Astrocyte (in vitro differentiated cells and primary cell): ENCODE measurements at regions not wholly inside any gene's neighbourhood (a gene's known extent, or its start where the extent isn't known, plus 50 kb on each side); places are given as distances from the start of the nearest gene placed in this dataset.
A peak's percentile ranks its signal among the peaks of the same experiment; 100 is the strongest.

Source experiments
- DNase-seq: peaks from one replicate; pipeline ENCODE4 v3.0.0-alpha.2; 2010; ENCODE audit warnings: low read depth
- FAIRE-seq: peaks from 2 replicates; lab custom pipeline; 2011; peaks lifted over from hg19 to GRCh38; lab: Jason Lieb, UNC
- H2AFZ ChIP-seq: 2 replicates; pipeline ENCODE4 v1.6.0; 2012; ENCODE audit warnings: low read depth, low read length, inconsistent platforms
- H3K27ac ChIP-seq: 2 replicates; pipeline ENCODE4 v1.5.1; 2011; ENCODE audit warnings: low read depth, low read length, inconsistent platforms
- H3K27me3 ChIP-seq: 2 replicates; pipeline ENCODE4 v1.6.0; 2011; ENCODE audit warnings: low read length, inconsistent platforms; ENCODE audit not compliant: insufficient read depth
- H3K36me3 ChIP-seq: 2 replicates; pipeline ENCODE4 v1.5.1; 2011; ENCODE audit warnings: low read length, inconsistent platforms; ENCODE audit not compliant: insufficient read depth
- H3K4me1 ChIP-seq: 2 replicates; pipeline ENCODE4 v1.5.1; 2011; ENCODE audit warnings: low read length, inconsistent platforms; ENCODE audit not compliant: insufficient read depth
- H3K4me2 ChIP-seq: 2 replicates; pipeline ENCODE4 v1.6.0; 2012; ENCODE audit warnings: low read length, inconsistent platforms
- H3K4me3 ChIP-seq: 2 replicates; pipeline ENCODE4 v1.5.1; 2011; ENCODE audit warnings: low read depth, mild to moderate bottlenecking, low read length, inconsistent platforms; ENCODE audit not compliant: insufficient read depth
- H3K79me2 ChIP-seq: 2 replicates; pipeline ENCODE4 v1.6.0; 2012; ENCODE audit warnings: mild to moderate bottlenecking, low read length, inconsistent platforms; ENCODE audit not compliant: insufficient read depth
- H3K9ac ChIP-seq: 2 replicates; pipeline ENCODE4 v1.6.0; 2012; ENCODE audit warnings: mild to moderate bottlenecking, low read length, inconsistent platforms
- H3K9me3 ChIP-seq: 2 replicates; pipeline ENCODE4 v1.5.1; 2012; ENCODE audit warnings: low read depth, mild to moderate bottlenecking, low read length, inconsistent platforms; ENCODE audit not compliant: insufficient read depth
- H4K20me1 ChIP-seq: 2 replicates; pipeline ENCODE4 v1.6.0; 2012; ENCODE audit warnings: low read length, inconsistent platforms; ENCODE audit not compliant: insufficient read depth
- H3K27ac Mint-ChIP-seq: one replicate; pipeline ENCODE4 v1.8.0; 2021; ENCODE audit warnings: mild to moderate bottlenecking, mixed read lengths; ENCODE audit not compliant: unreplicated experiment
- H3K27me3 Mint-ChIP-seq: one replicate; pipeline ENCODE4 v1.8.0; 2021; ENCODE audit warnings: low read depth, mixed read lengths; ENCODE audit not compliant: unreplicated experiment
- H3K36me3 Mint-ChIP-seq: one replicate; pipeline ENCODE4 v1.8.0; 2021; ENCODE audit warnings: low read depth, mixed read lengths; ENCODE audit not compliant: unreplicated experiment
- H3K4me1 Mint-ChIP-seq: one replicate; pipeline ENCODE4 v1.8.0; 2021; ENCODE audit warnings: low read depth, mixed read lengths; ENCODE audit not compliant: unreplicated experiment
- H3K4me3 Mint-ChIP-seq: one replicate; pipeline ENCODE4 v1.8.0; 2021; ENCODE audit warnings: mild to moderate bottlenecking, moderate library complexity, mixed read lengths; ENCODE audit not compliant: unreplicated experiment
- H3K9me3 Mint-ChIP-seq: one replicate; pipeline ENCODE4 v1.8.0; 2021; ENCODE audit warnings: mild to moderate bottlenecking, mixed read lengths; ENCODE audit not compliant: unreplicated experiment
- CTCF ChIP-seq: IDR thresholded peaks from 2 replicates; pipeline ENCODE4 v1.5.1; 2011; ENCODE audit warnings: low read depth, mild to moderate bottlenecking, inconsistent platforms, low read length, moderate library complexity; ENCODE audit not compliant: insufficient read depth
- EZH2 ChIP-seq: IDR thresholded peaks from 2 replicates; pipeline ENCODE4 v1.6.1; 2012; ENCODE audit warnings: mild to moderate bottlenecking, low read length, inconsistent platforms; ENCODE audit not compliant: insufficient read depth

DNA sequence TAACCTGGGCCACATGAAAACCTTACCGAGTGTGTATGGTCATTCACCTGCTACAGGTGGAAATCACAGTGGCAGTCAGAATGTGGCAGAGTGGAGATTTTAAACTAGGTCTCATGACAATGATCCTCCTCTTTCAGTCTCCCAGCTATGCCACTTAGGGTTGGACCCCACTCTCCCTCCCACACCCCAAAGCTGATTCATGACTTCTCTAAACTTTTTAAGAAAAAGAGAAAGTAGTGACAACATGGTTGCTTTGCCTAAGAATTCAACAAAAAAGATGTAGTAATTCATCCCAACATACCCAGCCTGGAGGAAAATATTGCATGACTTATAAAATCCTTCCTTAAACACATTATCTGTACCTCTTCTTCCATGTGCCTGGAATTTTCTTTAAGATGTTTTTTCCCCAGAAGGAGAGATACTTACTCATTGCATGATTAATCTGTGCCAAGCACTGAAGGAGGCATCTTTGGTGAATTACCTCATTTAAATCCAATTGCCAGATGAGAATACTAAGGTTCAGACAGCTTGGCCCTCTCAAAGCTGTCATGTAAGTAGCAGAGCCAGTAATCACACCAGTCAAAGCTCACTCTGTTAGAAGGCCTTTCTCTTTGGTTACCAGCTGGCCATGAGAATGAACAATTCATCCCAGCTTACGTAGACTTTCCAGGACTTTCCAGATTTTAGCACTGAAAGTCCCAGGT is 119.9 kb downstream of the COPRS start:
- Histone ChIP-seq H3K4me3 (no peak overlapping the region), H3K4me1 (peaks cover 33% of the 10 kb centered on the region), H3K79me2 (no peaks in the 10 kb centered on the region), H3K4me2 (no peak overlapping the region), H3K9me3 (no peaks in the 10 kb centered on the region), H4K20me1 (no peaks in the 10 kb centered on the region), H2AFZ (no peak overlapping the region), H3K27me3 (no peaks in the 10 kb centered on the region), H3K9ac (peak overlapping the region; percentile 61), H3K36me3 (no peaks in the 10 kb centered on the region), H3K27ac (peak overlapping the region; percentile 75)
- TF ChIP-seq EZH2, result no peak
- TF ChIP-seq CTCF, result no peak
- Mint-ChIP-seq H3K36me3 (no peaks in the 10 kb centered on the region), H3K4me1 (peaks cover 23% of the 10 kb centered on the region), H3K27ac (no peak overlapping the region), H3K9me3 (peaks cover 4% of the 10 kb centered on the region), H3K4me3 (no peak overlapping the region), H3K27me3 (peaks cover 7% of the 10 kb centered on the region)
- FAIRE-seq, result peak; percentile 88
- peak; percentile 90 for DNase-seq

- no peak overlapping the region for H3K27ac Mint-ChIP-seq
- Histone ChIP-seq H3K4me3 (no peak overlapping the region), H4K20me1 (no peaks in the 10 kb centered on the region), H3K36me3 (no peaks in the 10 kb centered on the region), H3K79me2 (no peaks in the 10 kb centered on the region), H3K4me2 (no peak overlapping the region), H3K27ac (peak overlapping the region; percentile 51), H3K27me3 (no peaks in the 10 kb centered on the region), H3K4me1 (peaks cover 28% of the 10 kb centered on the region), H3K9me3 (no peaks in the 10 kb centered on the region), H3K9ac (peak overlapping the region; percentile 4), H2AFZ (no peak overlapping the region)
- FAIRE-seq (no peak), DNase-seq (no peak)
- TF ChIP-seq EZH2, result no peak
- no peak for TF ChIP-seq CTCF
- H3K4me1 Mint-ChIP-seq, result peaks cover 18% of the 10 kb centered on the region
- no peak overlapping the region for H3K4me3 Mint-ChIP-seq
- H3K36me3 Mint-ChIP-seq, result no peaks in the 10 kb centered on the region
- H3K27me3 Mint-ChIP-seq, result peaks cover 10% of the 10 kb centered on the region
- peaks cover 4% of the 10 kb centered on the region for H3K9me3 Mint-ChIP-seq
Measured at GRCh38 chr17:31738488-31738887, 120.6 kb downstream of the COPRS start.

- TF ChIP-seq EZH2 (no peak), CTCF (no peak)
- Histone ChIP-seq H3K4me3 (no peak overlapping the region), H3K27ac (no peak overlapping the region), H4K20me1 (no peaks in the 10 kb centered on the region), H3K9me3 (no peaks in the 10 kb centered on the region), H3K79me2 (no peaks in the 10 kb centered on the region), H3K4me2 (no peak overlapping the region), H3K9ac (no peak overlapping the region), H2AFZ (no peak overlapping the region), H3K4me1 (peaks cover 28% of the 10 kb centered on the region), H3K27me3 (no peaks in the 10 kb centered on the region), H3K36me3 (no peaks in the 10 kb centered on the region)
- FAIRE-seq, result peak; percentile 9
- Mint-ChIP-seq H3K27me3 (peaks cover 9% of the 10 kb centered on the region), H3K36me3 (no peaks in the 10 kb centered on the region), H3K4me3 (no peak overlapping the region), H3K4me1 (peaks cover 18% of the 10 kb centered on the region), H3K9me3 (peaks cover 4% of the 10 kb centered on the region), H3K27ac (no peak overlapping the region)
- no peak for DNase-seq
Measured at GRCh38 chr17:31738067-31738466, 121.0 kb downstream of the COPRS start.
